Stimulated activated CD8-positive, alpha-beta memory T cell treated with anti-CD3 and anti-CD28 coated beads, Interleukin-7, amount 100 ng/mL, for 48 hours (primary cell): ENCODE measurements at regions not wholly inside any gene's neighbourhood (a gene's known extent, or its start where the extent isn't known, plus 50 kb on each side); places are given as distances from the start of the nearest gene placed in this dataset.
"Not testable (repeated sequence)": the region's sequence is repeated elsewhere in the genome, so short reads cannot be mapped to it uniquely, and the experiment has no call there.

Experiments
- DNase-seq, 2 donors: peaks; one replicate each; pipeline ENCODE4 v3.0.0-alpha.2; 2020; ENCODE audit warnings: low read depth in 1 of 2; ENCODE audit errors: extremely low read depth in 1 of 2

DNA sequence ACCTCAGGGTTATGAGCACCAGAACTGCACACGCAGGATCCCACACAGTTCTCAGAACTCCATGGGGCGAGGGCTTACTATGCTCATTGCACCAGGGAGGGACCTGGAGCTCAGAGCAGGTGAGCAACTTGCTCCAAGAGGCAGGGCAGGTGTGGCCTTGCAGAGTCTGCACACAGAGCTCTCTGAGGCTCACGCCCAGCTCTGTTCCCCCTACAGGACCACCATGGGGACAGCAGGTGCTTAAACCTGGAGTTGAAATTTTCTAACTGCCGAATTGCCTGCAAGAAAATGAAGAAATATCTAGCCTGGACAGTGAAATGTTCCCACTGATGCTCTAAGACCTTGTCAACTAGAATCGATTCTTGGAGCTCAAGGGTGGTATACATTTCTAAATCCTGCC is 49.9 kb upstream of the MSMB start:
- not testable (repeated sequence) for DNase-seq

GRCh38 chr10:46096446-46096845 is 50.4 kb upstream of the MSMB start:
- DNase-seq: no peak

GRCh38 chr10:46096909-46097575 is 51.0 kb upstream of the MSMB start:
- no peak for DNase-seq

DNA sequence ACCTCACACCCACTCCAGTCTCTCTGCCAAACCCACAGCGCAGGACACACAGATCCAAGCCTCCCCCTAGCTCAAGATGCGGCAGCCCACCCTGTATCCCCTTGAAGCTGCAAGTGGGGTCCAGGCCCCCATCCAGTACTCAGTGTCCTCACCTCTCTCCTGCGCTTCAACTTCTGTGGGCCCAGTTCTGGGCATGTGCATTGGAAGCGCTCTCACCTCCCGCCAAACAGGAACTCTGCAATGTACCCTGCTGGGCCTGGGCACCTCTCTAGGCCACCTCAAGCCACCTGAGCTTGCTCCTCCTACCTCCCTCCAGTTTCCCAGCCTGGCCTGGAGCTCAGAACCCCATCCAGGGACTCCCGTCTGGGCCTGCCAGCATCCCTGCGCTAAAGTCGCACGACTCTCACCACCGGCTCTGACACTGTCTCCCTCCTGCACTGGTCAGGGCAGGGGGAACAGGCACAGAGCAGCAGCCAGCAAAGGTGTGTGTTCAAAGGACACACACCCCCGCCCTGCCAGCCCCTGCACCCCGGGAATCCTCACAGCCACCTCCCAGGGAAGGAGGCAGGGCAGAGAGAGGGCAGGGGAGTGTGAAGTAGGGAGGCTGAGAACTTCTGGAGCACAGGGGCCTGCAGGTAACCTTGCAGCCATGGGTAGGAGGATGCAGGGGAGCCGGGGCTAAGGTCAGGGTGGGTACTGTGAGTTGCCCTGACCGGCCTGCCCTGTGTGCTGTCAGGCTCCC is 51.7 kb upstream of the MSMB start:
- no peak for DNase-seq

DNA sequence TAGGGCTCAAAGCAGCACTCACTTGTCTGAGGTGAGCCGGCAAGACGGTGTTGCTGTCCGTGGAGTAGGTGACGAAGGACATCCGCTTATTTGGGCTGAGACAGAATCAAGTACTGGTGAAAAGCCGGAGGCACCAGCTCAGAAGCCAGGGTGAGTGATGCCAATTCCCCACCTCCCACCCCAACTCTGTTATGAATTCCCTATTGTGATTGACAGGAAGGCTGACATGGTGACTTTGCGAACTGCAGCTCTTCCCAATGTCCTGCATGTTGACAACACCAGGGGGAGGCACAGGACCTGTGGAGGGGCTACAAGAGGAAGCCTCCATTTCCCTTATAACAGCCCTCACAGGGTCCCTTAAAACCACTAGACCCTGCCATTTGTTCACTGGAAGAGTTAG is 52.3 kb upstream of the MSMB start:
- no peak for DNase-seq

GRCh38 chr10:46098925-46099324 is 52.9 kb upstream of the MSMB start:
- DNase-seq: not testable (repeated sequence)

DNA sequence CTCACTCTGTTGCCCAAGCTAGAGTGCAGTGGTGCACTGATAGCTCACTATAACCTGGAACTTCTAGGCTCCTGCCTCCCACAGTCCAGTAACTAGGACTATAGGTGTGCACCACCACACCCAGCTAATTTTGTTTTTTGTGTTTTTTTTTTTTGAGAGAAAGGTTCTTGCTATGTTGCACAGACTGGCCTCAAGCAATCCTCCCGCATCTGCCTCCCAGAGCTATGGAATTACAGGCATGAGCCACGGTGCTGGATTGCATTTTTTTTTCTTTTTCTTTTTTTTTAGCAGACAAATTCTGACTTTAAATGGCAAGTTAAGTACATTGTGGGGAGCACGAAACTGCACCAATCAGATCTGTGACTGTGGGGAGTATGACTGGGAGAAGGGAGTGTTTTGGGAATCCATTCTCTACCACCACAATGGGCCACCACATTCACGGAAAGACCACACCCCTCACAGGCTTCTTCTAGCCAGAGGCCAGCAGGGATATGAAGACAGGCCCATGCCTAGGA is 58.1 kb upstream of the MSMB start:
- DNase-seq: no peak

DNA sequence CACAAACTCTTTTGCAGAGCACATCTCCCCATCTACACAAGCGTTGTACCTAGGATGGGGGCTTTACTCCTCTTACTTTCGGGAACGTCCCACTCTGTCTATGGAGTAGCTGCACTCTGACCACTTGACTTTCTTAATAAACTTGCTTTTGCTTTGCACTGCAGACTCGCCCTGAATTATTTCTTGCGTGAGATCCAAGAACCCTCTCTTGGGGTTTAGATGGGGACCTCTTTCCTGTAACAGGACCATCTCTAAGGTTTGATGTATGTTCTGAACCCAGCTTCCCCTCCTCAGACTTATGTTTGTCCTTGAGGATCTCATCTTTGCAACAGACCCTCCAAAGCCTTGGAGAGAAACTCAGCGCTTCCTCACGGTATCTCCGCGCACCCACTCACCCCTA is 59.3 kb upstream of the MSMB start:
- not testable (repeated sequence) for DNase-seq

- DNase-seq: not testable (repeated sequence)
Measured at GRCh38 chr10:46105856-46106409, 59.9 kb upstream of the MSMB start.

DNA sequence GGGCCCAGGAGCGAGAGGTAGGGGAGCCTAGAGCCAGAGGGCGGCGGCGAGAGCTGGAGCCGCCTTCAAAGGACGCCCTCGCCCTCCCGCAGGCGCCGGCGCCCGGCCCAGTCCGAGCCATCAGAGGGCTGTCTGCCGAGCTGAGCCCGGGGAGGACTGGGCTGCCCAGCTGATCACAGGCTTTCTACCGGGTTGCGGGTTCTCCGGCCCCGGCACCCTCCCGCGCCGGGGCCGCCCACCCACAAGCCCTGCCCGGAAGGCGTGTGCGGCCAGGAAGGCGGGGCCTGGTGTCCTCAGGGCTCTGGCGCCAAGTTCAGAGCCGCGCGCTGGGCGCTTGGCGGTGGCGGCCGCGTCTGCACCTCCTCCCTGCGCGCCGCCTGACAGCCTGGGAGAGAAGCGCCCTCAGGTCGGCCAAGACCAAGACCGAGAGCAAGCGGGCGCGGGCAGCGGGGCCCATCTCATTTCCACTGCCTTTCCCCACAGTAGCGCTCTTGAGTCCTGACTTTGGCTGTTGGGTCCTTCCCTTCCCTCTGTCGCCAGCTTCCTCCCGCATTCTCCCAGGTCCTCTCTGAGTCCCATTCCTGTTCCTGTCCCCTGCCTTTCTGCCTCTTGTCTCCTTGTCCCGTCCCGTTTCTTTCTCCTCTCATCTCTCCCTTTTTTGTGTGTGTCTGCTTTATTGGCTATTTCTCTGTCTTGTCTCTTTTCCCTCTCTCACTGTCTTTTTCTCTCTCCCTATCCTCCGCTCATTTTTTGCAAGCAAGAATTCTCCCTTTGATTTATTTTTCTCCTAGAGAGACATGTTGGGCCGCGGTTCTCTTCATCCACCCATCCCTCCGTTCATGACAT is 60.6 kb upstream of the MSMB start:
- DNase-seq: peak in 1 of 2 donors; percentile 37

- DNase-seq: not testable (repeated sequence)
Measured at GRCh38 chr10:46108158-46108499, 62.1 kb upstream of the MSMB start.

- not testable (repeated sequence) for DNase-seq
Measured at GRCh38 chr10:46154271-46154670, 108.2 kb upstream of the MSMB start.

GRCh38 chr10:46154683-46155082 is 108.6 kb upstream of the MSMB start:
- DNase-seq: not testable (repeated sequence)

- not testable (repeated sequence) for DNase-seq
Measured at GRCh38 chr10:46156866-46157265, 110.8 kb upstream of the MSMB start.

DNA sequence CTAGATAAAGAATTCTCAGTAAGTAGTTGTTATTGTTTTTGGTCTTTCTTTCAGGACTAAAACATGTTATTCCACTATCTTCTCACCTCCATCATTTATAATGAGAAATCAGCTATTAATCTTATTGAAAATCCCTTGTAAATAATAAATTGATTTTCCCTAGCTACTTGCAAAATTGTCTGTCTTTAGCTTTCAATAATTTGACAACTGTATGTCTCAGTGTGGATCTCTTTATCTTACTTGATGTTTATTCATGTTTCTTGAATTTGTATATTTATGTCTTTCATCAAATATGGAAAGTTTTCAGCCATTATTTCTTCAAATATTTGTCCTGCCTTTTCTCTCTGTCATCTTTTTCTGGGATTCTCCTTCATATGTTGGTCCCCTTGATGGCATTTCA is 117.1 kb upstream of the ANTXRL start:
- DNase-seq: no peak

DNA sequence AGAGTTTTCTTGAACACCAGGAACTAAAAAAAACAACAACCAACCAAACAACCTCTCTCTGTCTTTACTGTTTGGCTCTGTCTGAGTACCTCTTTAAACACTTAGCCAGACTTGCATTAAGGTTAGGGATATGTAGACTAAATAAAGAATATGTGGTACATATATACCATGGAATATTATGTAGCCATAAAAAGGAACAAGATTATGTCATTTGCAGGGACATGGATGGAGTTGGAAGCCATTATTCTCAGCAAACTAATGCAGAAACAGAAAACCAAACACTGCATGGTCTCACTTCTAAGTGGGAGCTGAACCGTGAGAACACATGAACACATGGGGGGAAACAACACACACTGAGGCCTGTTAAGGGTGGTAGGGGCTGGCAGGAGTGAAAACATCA is 116.0 kb upstream of the ANTXRL start:
- no peak for DNase-seq

DNA sequence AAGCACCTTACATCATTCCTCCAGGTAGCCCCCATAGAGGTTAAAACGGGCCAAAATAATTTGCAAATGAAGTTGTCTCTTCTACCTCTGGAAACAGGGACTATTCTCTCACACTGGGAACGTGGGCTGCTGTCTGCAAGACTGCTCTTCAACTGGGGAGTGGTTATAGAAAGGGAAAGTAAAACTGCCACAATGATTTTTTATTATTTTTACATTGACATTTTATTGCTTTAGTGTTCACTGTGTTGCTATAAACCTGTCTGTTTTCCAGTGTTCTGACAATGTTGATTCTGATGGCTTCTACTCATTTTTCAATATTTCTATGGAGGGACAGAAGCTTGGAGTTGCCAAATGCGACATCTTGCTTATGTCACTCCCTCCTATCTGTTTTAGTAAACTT is 115.1 kb upstream of the ANTXRL start:
- DNase-seq: no peak

DNA sequence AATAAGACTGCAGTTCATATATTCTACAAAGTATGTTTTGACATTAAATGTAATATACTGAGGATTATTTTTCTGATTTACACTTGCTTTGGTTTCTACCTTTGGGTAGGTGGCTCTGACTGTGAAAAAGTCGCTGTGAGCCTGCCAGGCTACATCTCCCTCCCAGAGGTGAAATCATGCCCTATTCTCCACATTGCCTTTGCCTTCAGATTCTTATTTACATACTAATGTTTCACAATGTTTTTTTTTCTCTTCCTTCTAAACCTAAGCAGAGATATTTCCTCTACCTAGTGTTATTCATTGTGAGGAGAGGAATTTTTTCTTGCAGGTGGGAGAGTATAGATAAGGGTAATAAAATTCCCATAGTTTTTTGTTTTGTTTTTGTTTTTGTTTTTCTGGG is 111.5 kb upstream of the ANTXRL start:
- no peak for DNase-seq

GRCh38 chr10:46175831-46176230 is 111.0 kb upstream of the ANTXRL start:
- no peak for DNase-seq

DNA sequence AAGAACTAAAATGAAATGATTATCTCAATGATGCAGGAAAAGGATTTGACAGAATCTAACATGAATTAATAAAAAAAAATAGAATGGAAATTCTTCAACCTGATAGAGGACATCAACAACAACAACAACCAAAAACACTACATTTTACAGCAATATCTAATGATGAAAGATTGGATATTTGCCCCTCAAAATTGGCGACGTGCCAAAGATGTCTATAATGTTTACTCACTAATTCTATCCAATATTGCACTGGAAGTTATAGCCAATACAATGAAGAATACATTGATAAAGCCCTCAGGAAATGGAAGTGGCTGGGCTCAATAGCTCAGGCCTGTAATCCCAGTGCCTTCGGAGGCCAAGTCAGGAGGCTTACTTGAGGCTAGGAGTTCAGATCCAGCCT is 99.4 kb upstream of the ANTXRL start:
- DNase-seq: not testable (repeated sequence)

- DNase-seq: no peak
Measured at GRCh38 chr10:46197050-46197449, 89.7 kb upstream of the ANTXRL start.
